Spinal cord (tissue), 9 donors: ENCODE measurements at regions not wholly inside any gene's neighbourhood (a gene's known extent, or its start where the extent isn't known, plus 50 kb on each side); places are given as distances from the start of the nearest gene placed in this dataset.
"Not testable (repeated sequence)": the region's sequence is repeated elsewhere in the genome, so short reads cannot be mapped to it uniquely, and the experiment has no call there.

Source experiments
- DNase-seq, 6 donors: peaks; one replicate each; pipeline versions ENCODE4 v3.0.0 to v3.0.0-alpha.2; 2013 to 2015; ENCODE audit warnings: low spot score in 6 of 6, low read depth in 4 of 6
- H3K27ac ChIP-seq: one replicate; pipeline ENCODE4 v1.5.1; 2013; ENCODE audit warnings: low read depth, low read length, control low read depth
- H3K27me3 ChIP-seq: one replicate; pipeline ENCODE4 v1.6.1; 2013; ENCODE audit warnings: low read length; ENCODE audit not compliant: control insufficient read depth, insufficient read depth
- H3K36me3 ChIP-seq: one replicate; pipeline ENCODE4 v1.6.1; 2013; ENCODE audit warnings: low read length; ENCODE audit not compliant: control insufficient read depth, insufficient read depth
- H3K4me1 ChIP-seq: one replicate; pipeline ENCODE4 v1.6.1; 2013; ENCODE audit warnings: low read length; ENCODE audit not compliant: control insufficient read depth, insufficient read depth
- H3K4me3 ChIP-seq: one replicate; pipeline ENCODE4 v1.5.1; 2013; ENCODE audit warnings: low read depth, low read length, control low read depth
- H3K9me3 ChIP-seq: one replicate; pipeline ENCODE4 v1.6.1; 2013; ENCODE audit warnings: low read length; ENCODE audit not compliant: control insufficient read depth, insufficient read depth
- WGBS: methylation state at CpG from one replicate; pipeline ENCODE4 v1.1.5; 2013; ENCODE audit warnings: missing lambda C conversion rate; ENCODE audit not compliant: insufficient coverage; 5-methylcytosine and 5-hydroxymethylcytosine counted together
- donor health status: healthy.

DNA sequence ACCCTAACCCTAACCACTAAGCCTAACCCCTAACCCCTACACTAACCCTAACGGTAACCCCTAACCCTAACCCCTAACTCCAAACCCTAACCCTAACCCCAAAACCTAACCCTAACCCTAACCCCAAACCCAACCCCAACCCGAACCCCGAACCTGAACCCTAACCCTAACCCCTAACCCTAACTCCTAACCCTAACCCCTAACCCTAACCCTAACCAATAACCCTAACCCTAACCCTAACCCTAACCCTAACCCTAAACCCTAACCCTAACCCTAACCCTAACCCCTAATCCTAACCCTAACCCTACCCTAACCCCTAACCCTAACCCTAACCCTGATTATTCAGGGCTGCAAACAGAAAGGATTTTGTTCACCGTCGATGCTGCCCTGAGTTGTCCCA lies 144.6 kb upstream of the DUSP22 start:
- DNase-seq, H3K27me3 ChIP-seq, H3K36me3 ChIP-seq, H3K9me3 ChIP-seq, H3K4me3 ChIP-seq, H3K4me1 ChIP-seq, H3K27ac ChIP-seq: not testable (repeated sequence)
- 96% methylated on average over 2 of the region's 5 CpGs for WGBS

DNA sequence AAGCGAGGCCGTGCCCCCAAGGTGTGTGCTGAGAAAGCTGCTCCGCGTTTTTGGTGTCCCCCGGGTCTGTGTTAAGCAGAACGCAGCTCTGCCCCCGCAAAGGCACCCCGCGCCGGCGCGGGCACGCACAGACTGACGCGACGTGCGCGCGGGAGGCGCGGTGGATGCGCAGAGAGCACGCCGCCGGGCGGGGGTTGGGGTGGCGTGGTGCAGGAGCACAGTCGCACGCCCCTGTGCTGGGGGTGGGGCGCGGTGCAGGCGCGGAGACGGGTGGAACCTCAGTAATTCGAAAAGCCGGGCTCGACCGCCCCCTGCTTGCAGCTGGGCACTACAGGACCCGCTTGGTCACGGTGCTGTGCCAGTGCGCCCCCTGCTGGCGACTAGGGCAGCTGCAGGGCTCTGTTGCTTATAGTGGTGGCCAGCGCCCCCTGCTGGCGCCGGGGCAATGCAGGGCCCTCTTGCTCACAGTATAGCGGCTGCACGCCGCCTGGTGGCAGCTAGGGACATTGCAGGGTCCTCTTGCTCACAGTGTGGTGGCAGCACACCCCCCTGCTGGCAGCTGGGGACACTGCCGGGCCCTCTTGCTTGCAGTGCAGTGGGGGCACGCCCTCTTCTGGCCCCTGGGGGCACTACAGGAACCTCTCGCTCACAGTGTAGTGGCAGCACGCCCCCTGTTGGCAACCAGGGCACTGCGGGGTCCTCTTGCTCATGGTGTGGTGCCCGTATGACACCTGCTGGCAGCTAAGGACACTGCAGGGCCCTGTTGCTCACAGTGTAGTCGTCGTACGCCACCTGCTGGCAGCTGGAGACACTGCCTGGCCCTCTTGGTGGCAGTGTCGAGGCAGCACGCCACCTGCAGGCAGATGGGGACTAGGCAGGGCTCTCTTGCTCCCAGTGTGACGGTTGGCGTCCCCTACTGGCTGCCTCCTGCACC lies 144.0 kb upstream of the DUSP22 start:
- H3K9me3 ChIP-seq, H3K27ac ChIP-seq, H3K4me3 ChIP-seq, H3K27me3 ChIP-seq, H3K4me1 ChIP-seq, H3K36me3 ChIP-seq: not testable (repeated sequence)
- WGBS = 82% methylated on average over 59 of the region's 61 CpGs
- peak in 1 of 6 donors; percentile 35 for DNase-seq

DNA sequence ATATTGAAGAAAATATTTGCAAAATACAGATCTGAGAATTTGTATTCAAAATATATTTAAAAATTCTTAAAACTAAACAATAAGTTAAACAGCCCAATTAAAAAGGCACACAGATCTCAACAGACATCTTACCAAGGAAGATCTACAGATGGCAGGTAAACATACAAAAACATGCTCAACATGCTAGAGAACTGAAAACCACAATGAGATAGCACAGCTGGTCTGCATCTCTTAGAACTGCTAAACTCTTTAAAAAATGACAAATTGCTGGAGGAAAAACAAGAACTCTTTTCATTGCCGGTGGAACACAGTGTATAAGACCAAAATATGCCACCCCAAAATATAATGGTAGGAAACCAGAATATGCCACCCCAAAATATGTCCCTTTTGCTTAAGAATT lies 142.1 kb upstream of the DUSP22 start:
- H3K27me3 ChIP-seq, H3K4me3 ChIP-seq: not testable (repeated sequence)
- WGBS = no CpG with 5 or more reads among the region's 1 CpG

DNA sequence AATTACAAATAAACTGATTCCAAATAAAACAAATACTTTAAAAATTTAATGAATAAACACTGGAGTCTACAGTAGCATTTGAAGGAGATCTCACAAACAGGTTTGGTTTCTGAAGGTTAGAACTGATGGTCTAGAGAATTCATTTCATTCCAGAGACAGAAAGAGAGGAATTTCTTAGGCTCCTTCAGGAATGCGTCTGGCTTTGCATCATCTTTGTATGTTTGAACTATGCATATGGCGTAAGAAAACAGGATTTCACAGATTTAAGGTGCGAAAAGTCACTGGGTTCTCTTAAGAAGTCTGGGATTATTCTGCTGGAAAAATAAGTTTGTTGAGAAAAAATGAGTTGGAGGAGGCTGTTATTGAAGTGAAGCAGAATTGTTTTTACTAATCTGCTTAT lies 139.9 kb upstream of the DUSP22 start:
- not testable (repeated sequence) for DNase-seq, H3K36me3 ChIP-seq, H3K27me3 ChIP-seq, H3K4me1 ChIP-seq, H3K4me3 ChIP-seq, H3K27ac ChIP-seq, H3K9me3 ChIP-seq
- WGBS = 66% methylated on average over 2 of the region's 3 CpGs

More for the DNA sequence above, 142.1 kb upstream of the DUSP22 start:
- H3K27ac ChIP-seq, H3K4me1 ChIP-seq, DNase-seq, H3K36me3 ChIP-seq, H3K9me3 ChIP-seq: not testable (repeated sequence)

DNA sequence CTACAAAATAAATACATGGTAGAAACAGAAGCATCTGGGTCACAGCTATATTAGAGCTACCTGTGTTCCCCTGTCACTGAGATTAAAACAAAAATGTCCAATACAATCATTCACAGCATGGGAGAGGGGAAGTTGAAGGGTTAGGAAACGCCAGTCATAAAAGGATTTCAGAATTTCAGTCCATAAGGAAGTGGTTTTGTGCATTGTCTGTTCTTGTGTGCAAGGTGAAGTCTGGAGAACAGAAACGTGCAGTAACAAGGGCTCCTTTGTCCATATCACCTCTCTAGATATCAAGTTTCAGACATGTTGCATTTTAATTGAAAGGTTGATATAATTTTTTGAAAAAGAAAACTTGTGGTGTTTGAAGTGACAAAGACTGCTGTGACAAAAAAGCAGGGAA lies 139.3 kb upstream of the DUSP22 start:
- not testable (repeated sequence) for H3K9me3 ChIP-seq, H3K27me3 ChIP-seq, H3K4me3 ChIP-seq, H3K36me3 ChIP-seq, DNase-seq, H3K4me1 ChIP-seq, H3K27ac ChIP-seq
- WGBS = no CpG with 5 or more reads among the region's 2 CpGs

DNA sequence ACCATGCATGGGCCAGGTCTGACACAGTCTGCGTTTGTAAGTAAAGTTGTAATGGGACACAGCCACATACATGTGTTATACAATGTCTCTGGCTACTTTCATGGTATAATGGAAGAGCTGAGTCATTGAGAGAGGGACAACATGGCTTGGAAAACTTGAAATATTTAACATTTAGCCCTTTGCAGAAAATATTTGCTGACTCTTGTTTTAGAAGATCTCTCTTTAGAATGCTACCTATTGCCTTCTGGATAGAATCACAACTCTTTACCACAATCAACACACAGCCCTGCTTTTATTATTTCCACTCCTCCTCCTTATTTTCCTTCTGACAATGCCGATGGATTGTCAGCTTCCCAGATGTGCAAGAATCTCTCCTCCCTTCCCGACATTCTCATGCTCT lies 138.4 kb upstream of the DUSP22 start:
- not testable (repeated sequence) for H3K9me3 ChIP-seq, H3K36me3 ChIP-seq, H3K4me3 ChIP-seq, H3K4me1 ChIP-seq, DNase-seq, H3K27me3 ChIP-seq, H3K27ac ChIP-seq
- 83% methylated on average over 1 of the region's 3 CpGs for WGBS

DNA sequence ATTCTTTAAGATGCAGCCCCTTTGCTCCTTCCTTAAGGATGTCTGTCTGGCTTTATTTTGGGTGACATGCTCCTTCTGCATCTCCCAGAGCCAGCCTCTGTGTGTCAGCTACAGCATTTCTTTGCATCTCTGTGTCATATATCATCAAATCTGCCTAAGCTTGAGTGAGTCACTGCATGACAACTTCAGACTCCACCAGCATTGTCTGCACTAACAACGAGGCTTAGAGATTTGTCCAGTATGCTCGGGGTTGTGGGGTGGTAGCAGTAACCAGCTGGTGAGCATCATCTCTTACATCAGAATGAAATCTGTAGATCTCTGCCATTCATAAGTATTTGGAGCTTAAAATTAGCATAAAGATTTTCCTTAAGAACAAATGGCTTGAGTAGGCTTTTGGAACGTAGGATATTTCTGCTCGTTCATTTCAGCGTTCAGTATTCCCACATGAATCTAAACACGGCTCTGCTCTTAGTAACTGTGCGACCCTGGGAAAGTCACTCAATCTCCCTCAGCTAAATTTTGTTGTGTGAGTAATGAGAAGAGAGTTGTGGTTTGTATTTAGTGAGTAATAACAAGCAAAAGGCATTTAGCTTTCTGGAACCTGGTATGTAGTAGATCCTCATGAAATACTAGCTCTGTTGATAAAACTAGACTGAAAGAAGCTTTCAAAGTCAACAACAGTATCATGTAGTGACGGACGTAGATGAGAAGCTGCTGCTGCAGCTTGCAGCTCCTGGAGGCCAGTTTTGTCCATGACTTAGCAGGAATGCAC lies 137.8 kb upstream of the DUSP22 start:
- DNase-seq, H3K4me3 ChIP-seq, H3K9me3 ChIP-seq, H3K4me1 ChIP-seq, H3K27ac ChIP-seq, H3K36me3 ChIP-seq, H3K27me3 ChIP-seq: not testable (repeated sequence)
- 86% methylated on average over 4 of the region's 9 CpGs for WGBS

DNA sequence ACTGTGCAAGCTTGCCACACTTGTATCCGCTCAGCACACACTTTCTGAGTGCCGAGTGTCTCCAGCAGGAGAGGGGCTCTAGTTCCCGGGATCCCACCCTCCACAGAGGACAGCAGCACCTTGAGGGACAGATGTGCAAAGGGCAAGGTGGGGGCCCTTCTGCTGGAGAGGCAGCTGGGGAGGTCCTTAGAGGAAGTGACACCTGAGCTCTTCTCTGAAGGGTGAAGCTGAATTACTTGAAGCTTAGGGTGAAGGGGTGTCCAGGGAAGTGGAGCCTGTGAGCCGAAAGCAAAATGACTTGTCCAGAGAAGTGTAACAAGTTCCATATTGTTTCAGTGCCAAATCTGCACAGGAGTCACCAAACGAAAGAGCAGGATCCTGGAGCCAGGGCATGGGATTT lies 136.3 kb upstream of the DUSP22 start:
- no peaks in the 10 kb centered on the region for H3K4me1 ChIP-seq
- no peak overlapping the region for H3K27ac ChIP-seq
- no peaks in the 10 kb centered on the region for H3K36me3 ChIP-seq
- no peak overlapping the region for H3K4me3 ChIP-seq
- H3K9me3 ChIP-seq = no peaks in the 10 kb centered on the region
- WGBS = 68% methylated on average over 5 of the region's 5 CpGs
- no peak for DNase-seq
- H3K27me3 ChIP-seq = no peaks in the 10 kb centered on the region

DNA sequence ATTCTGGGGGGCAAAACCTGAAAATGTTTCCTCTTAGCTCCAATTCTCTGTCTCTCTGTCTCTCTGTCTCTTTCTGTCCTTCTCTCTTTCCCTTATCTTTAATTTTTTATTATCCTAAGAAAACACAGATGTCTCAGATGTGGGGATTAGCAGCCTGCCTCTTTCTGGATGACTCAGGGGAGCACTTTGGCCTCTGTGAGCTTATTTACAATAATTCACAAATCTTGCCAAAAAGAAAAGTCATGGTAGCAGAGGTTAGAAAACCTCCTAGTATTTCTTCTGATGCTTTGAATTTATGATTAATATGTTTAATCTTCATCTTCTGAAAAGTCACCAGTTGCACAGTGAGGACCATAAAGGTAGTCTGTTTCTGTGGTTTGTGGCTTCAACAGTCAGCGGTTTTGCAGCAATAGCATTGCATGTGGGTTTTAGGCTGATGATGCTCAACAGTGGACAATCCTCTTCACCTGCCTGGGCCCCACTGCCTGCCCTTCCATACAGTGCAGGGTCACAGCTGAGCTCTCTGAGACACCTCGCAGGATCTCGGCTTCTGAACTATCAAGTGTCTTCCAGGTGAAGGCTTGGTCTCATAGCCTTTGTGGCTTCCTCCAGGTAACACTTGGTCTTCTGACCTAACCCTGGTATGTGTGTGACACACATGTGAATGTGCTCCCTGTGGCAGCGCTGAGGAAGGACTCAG lies 135.7 kb upstream of the DUSP22 start:
- WGBS = 80% methylated on average over 2 of the region's 4 CpGs
- not testable (repeated sequence) for H3K27me3 ChIP-seq

More for the DNA sequence above, 135.7 kb upstream of the DUSP22 start:
- DNase-seq, H3K36me3 ChIP-seq, H3K4me3 ChIP-seq, H3K9me3 ChIP-seq, H3K4me1 ChIP-seq, H3K27ac ChIP-seq: not testable (repeated sequence)
